HG02938 (cell line): ENCODE measurements at regions not wholly inside any gene's neighbourhood (a gene's known extent, or its start where the extent isn't known, plus 50 kb on each side); places are given as distances from the start of the nearest gene placed in this dataset.

Source experiments
- ATAC-seq: cut with Tn5 transposase; IDR thresholded peaks from one replicate; pipeline ENCODE4 v1.9.1; 2021; ENCODE audit warnings: mild to moderate bottlenecking, moderate library complexity; ENCODE audit not compliant: unreplicated experiment

GRCh38 chr3:176969066-176969465 is 228.2 kb downstream of the TBL1XR1 start:
- ATAC-seq, result no peak

- no peak for ATAC-seq
Observed at GRCh38 chr3:176968631-176969030, 228.7 kb downstream of the TBL1XR1 start.

- ATAC-seq, result no peak
Observed at GRCh38 chr3:176967522-176967921, 229.8 kb downstream of the TBL1XR1 start.

- no peak for ATAC-seq
Observed at GRCh38 chr3:176964661-176965060, 232.6 kb downstream of the TBL1XR1 start.

GRCh38 chr3:176961916-176962315 is 235.4 kb downstream of the TBL1XR1 start:
- ATAC-seq, result no peak

- no peak for ATAC-seq
Observed at GRCh38 chr3:176959867-176960266, 237.4 kb downstream of the TBL1XR1 start.

GRCh38 chr3:176958560-176958959 is 238.7 kb downstream of the TBL1XR1 start:
- no peak for ATAC-seq

GRCh38 chr3:176954517-176954916 is 242.8 kb downstream of the TBL1XR1 start:
- ATAC-seq, result no peak

- ATAC-seq, result no peak
Observed at GRCh38 chr3:176953106-176954060, 243.9 kb downstream of the TBL1XR1 start.

- ATAC-seq, result no peak
Observed at GRCh38 chr3:176951586-176952292, 245.5 kb downstream of the TBL1XR1 start.

- no peak for ATAC-seq
Observed at GRCh38 chr3:176951144-176951543, 246.1 kb downstream of the TBL1XR1 start.

- ATAC-seq, result no peak
Observed at GRCh38 chr3:176950743-176951142, 246.5 kb downstream of the TBL1XR1 start.

- ATAC-seq, result no peak
Observed at GRCh38 chr3:176948151-176948550, 249.1 kb downstream of the TBL1XR1 start.

GRCh38 chr3:176946202-176946601 is 251.1 kb downstream of the TBL1XR1 start:
- ATAC-seq, result no peak

- no peak for ATAC-seq
Observed at GRCh38 chr3:176942305-176942704, 255.0 kb downstream of the TBL1XR1 start.

- ATAC-seq, result no peak
Observed at GRCh38 chr3:176941689-176942088, 255.6 kb downstream of the TBL1XR1 start.

- peak; percentile 99 for ATAC-seq
Observed at GRCh38 chr3:176939022-176939817, 258.1 kb downstream of the TBL1XR1 start.

GRCh38 chr3:176937994-176938393 is 259.3 kb downstream of the TBL1XR1 start:
- ATAC-seq, result no peak

GRCh38 chr3:176937541-176937940 is 259.7 kb downstream of the TBL1XR1 start:
- ATAC-seq, result no peak

- ATAC-seq, result no peak
Observed at GRCh38 chr3:176935194-176935888, 261.9 kb downstream of the TBL1XR1 start.

- no peak for ATAC-seq
Observed at GRCh38 chr3:176934698-176935097, 262.6 kb downstream of the TBL1XR1 start.
